ENCODE measurements at regions not wholly inside any gene's neighbourhood (a gene's known extent, or its start where the extent isn't known, plus 50 kb on each side); places are given as distances from the start of the nearest gene placed in this dataset.
"Not testable (repeated sequence)": the region's sequence is repeated elsewhere in the genome, so short reads cannot be mapped to it uniquely, and the experiment has no call there.

DNA sequence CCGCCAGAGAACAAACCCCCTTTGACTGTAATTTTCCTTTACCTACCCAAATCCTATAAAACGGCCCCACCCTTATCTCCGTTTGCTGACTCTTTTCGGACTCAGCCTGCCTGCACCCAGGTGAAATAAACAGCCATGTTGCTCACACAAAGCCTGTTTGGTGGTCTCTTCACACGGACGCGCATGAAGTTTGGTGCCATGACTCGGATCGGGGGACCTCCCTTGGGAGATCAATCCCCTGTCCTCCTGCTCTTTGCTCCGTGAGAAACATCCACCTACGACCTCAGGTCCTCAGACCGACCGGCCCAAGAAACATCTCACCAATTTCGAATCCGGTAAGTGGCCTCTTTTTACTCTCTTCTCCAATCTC is 52.1 kb upstream of the FAM124A start:
- ATAC-seq; intact Hi-C loops (cut with DNase I); DNase-seq (ENCODE audit: low spot score): not testable (repeated sequence)

DNA sequence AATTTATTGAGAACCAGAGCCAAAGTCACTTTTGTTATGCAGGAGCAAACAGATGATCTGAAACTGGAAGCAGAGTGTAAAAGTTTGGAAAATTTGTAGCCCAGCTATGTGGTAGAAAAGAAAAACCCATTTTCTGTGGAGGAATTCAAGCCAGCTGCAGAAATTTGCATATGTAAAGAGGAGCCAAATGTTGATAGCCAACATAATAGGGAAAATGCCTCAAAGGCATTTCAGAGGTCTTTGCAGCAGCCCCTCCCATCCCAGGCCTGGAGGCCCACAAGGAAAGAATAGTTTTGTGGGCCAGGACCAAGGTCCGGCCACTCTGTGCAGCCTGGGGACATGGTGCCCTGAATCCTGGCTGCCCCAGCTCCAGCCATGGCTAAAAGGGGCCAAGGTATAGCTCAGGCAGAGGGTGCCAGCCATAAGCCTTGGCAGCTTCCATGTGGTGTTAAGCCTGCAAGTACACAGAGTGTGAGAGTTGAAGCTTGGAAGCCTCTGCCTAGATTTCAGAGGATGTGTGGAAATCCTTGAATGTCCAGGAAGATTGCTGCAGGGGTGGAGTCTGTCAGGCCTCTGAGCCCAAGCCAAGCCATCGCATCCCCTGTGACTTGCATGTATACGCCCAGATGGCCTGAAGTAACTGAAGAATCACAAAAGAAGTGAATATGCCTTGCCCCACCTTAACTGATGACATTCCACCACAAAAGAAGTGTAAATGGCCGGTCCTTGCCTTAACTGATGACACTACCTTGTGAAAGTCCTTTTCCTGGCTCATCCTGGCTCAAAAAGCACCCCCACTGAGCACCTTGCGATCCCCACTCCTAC is 52.7 kb upstream of the FAM124A start:
- intact Hi-C loops (cut with DNase I); ATAC-seq; DNase-seq (ENCODE audit: low spot score): not testable (repeated sequence)

DNA sequence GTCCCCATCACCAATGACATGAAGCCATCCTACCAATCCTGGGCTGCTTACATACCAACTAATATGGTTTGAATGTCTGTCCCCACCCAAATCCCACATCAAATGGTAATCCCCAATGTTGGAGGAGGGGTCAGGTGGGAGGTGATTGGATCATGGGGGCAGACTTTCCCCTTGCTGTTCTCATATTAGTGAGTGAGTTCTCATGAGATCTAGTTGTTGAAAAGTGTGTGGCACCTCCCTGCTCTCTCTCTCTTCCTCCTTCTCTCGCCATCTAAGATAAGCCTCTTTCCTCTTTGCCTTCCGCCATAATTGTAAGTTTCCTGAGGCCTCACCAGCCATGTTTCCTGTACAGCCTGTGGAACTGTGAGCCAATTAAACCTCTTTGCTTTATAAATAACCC is 53.6 kb upstream of the FAM124A start:
- ATAC-seq, result no peak
- intact Hi-C loops (cut with DNase I), result no loop called here
- no peak for DNase-seq (ENCODE audit: low spot score)

DNA sequence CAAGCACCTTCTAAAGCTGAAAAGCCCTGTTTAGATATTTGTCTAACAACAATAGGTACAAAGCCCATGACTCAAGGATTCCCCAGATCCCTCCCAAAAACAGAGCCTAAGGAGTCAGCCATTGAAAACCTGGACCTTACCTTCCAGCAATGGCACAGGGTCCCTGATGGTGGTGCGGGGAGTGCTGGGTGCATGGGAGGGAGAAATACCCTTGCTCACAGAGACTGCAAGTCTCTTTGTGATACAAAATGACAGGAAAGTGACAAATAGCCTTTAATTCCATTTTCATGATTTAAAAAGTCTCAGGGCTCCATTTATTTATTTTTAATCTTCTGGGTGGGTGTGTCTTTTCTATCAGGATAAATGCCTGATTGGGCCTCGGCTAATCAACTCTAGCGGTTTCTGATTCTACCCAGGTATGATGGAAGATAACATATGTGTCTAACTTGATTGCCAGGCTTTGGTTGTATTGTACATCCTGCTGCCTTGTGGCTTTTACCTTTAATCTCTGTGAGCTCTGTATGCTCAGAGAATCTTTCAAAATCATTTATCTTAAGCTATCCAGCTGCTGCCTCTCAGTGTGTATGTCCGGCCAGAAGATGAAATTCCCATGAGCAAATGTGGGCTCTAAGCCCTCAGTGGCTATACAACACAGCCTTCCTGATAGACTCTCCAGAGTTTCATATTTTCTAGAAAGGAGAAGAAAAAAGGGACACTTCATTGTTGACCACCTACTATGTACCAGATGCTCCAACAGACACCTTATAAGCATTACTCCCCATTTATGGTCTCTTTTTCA is 54.6 kb upstream of the FAM124A start:
- ATAC-seq, result no peak
- no peak for DNase-seq (ENCODE audit: low spot score)
- intact Hi-C loops (cut with DNase I), result no loop called here

DNA sequence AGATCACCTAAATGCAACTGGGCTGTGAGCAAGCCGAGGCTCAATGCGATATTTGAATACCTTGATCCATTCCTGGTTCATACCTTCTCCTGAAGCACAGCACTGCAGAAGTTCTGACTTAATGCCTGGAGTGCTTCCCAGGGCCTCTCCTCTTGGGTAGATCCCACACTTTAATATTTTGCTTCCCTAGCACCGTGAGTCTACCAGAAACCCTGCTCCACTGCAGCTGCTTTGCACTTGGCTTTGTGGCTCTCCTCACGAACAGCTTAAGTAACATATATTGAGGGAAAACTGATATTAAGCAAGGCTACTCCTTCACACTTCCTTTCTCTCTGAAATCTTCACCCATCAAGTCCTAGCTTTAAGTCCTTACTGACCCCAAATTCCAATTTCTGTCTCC is 51.6 kb upstream of the C13orf42 start:
- DNase-seq (ENCODE audit: low spot score) (no peak), ATAC-seq (no peak)

More for the DNA sequence above, 51.6 kb upstream of the C13orf42 start:
- intact Hi-C loops (cut with DNase I), result loop anchor here (5.0 kb wide), 1 partner anchor 120 kb away; no protein-coding TSS in a partner anchor

All from sciatic nerve (tissue), 2 donors.